HG03025 (cell line): ENCODE measurements at regions not wholly inside any gene's neighbourhood (a gene's known extent, or its start where the extent isn't known, plus 50 kb on each side); places are given as distances from the start of the nearest gene placed in this dataset.
A peak's percentile ranks its signal among the peaks of the same experiment; 100 is the strongest.

ENCODE experiments used
- ATAC-seq: cut with Tn5 transposase; IDR thresholded peaks from one replicate; pipeline ENCODE4 v1.9.1; 2021; ENCODE audit warnings: mild to moderate bottlenecking, moderate library complexity; ENCODE audit not compliant: unreplicated experiment, low FRiP score

DNA sequence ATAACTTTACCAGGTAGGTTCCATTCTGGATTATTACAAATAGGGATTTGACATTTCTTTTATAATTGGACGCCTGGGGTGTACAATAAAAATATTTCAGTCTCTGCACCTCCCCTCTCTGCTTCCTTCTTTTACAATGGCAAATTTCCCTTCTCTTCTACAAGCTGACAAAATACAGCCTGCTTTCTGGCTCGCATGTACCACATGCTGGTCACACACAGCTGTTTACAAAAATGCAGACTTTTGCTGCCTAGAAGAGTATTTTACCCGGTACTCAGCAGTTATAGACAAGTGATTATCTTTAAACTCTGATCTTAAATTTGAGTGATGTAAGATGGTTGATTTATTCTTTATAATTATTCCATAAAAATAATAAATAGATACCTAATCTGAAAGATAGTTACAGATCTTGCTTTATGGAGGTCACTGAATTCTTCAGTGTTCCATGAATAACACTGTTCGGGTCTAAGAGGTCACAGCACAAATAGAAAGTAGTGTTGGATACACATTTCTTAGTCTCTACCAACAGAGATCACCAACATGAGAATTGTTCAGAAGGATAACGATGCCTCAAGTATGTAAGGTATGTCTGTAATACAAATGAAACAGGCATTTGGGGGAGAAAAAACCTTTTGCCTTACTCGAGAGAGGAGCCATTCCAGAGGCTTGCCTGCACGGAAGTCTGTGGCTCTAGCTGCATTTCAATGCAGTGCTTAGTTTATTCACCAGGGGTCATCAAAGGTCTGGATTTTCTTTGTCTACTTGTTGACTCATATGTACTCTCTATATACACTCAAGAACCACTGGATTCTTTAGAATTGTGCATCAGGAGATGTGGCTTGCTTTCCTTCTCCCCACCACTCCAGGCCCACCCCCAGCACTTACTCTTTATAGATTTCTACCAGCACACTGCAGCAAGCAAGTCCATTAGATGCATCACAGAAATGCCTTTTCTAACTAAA lies 206.6 kb upstream of the RFX3 start:
- ATAC-seq, result peak; percentile 87

DNA sequence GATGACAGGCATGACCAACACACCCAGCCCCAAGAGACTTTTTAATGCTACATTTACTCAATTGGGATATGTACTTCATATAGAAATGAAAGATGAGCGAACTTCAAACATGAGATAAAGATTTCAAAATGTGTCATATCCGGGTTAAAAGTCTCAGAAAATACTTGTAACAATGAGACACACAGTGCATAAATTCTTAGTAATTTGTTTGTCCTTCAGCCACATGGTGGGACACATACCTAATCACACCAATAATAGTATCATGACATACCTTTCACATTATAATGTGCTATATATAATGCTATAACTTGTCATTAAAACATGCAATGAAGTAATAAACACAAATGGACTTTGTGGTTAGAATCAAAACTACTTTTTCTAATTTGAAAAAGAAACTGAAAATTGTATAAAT lies 204.7 kb upstream of the RFX3 start:
- ATAC-seq, result peak; percentile 38

DNA sequence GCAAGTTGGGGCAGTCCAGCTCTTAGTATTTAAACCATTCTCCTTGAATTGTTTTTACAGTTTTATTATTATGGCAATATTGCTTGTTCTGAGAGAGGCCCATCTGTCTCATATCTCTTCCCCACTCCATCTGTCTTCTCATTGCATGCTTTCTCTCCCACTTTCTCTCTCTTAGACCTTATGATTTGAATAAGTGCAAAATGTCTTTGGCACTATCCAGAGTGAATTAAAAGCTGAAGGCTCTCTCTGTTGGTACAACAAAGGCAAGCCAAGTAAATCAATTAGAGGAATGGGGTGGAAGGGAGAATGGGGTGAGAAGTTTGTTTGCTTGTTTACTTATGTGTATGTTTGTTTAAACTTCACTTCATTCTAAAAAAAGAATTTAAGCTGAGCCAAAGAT lies 195.3 kb upstream of the RFX3 start:
- no peak for ATAC-seq

DNA sequence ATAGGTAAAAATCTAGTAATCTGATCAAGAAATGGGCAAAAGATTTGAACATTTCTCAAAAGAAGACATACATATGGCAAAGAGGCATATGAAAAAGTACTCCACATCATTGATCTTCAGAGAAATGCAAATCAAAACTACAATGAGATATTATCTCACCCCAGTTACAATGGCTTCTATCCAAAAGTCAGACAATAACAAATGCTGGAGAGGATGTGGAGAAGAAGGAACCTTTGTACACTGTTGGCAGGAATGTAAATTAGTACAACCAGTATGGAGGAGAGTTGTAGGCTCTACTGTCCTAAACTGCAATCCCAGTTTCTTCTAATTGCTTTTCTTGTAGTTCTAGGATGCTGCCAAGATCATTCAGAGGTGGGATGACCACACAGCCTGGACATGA lies 193.5 kb upstream of the RFX3 start:
- no peak for ATAC-seq

DNA sequence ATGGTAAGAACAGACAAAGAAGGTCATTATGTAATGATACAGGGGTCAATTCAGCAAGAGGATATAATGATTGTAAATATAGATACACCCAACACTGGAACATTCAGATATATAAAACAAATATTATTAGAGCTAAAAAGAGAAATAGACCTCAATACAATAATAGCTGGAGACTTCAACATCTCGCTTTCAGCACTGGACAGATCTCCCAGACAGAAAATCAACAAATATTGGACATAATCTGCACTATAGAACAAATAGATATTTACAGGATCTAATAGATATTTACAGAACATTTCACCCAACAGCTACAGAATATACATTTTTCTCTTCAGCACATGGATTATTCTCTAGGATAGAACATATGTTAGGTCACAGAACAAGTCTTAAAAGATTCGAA lies 190.6 kb upstream of the RFX3 start:
- no peak for ATAC-seq

DNA sequence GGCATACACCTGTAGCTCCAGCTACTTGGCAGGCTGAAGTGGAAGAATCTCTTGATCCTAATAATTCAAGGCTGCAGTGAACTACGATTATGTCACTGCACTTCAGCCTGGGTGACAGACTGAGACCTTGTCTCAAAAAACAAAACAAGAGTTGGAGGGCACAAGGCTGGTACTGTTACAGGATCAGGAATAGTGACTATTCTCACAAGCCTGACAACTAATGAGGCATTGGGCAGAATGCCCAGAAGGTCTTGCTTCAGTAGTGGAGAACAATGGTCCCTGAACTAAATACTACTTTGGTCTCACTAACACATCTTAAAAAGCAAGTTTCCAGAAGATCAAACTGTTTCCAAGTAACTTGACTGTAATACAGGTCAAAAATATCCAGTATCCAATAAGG lies 182.9 kb upstream of the RFX3 start:
- ATAC-seq, result no peak

DNA sequence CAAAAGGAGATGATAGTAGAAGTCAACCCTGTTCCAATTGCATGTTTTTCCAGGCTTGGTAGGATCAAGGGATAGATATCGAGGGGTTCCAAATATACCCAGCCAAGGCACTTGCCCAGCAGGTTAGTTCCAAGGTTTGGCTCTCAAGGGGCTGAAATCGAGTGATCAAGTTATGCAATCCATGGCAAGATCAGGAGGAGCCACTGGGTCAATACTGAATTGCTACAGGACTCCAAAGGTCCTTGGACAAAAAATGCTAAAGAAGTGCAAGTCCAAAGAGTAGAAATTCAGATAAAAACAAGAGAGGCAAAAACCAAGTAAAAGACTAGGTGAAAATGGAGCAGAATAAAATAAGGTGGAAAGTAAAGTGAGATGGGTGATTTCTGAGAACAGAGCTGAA lies 179.1 kb upstream of the RFX3 start:
- no peak for ATAC-seq

DNA sequence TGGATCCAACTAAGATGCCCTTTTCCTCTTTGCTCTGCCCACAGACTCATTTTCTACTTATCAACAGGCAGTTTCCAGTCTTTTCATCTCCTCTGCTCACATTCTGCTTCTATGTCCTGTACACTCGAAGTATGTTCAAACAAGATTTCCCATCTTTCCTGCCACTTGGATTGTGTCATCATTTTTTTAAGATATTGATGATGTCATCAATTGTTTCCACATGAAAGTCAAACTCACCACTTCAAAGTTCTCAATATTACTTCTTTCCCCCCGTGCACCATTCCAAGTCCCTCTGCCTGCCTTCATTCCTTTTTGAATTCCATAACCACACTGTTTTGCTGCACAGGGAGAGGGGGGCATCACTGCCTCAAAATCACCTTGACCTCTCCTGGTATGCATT lies 175.0 kb upstream of the RFX3 start:
- no peak for ATAC-seq

DNA sequence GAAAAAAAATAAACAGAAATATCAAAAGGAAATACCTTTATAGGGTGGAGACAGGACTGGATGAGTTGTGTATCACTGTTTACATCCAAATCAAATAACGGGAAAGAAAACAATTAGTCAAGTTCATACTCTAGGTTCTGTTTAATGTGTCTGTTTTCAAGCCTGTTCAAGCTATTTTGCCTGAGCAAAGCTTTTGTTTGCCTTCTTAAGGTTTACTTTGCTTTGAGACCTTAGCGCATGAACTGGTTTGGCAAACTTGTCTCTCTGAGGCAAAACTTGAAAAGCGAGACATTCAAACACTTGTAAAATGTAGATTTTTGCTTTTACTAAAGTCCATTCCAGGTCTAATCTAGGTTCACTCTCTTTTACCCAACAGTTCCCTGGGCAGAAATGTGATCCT lies 174.1 kb upstream of the RFX3 start:
- ATAC-seq, result no peak

DNA sequence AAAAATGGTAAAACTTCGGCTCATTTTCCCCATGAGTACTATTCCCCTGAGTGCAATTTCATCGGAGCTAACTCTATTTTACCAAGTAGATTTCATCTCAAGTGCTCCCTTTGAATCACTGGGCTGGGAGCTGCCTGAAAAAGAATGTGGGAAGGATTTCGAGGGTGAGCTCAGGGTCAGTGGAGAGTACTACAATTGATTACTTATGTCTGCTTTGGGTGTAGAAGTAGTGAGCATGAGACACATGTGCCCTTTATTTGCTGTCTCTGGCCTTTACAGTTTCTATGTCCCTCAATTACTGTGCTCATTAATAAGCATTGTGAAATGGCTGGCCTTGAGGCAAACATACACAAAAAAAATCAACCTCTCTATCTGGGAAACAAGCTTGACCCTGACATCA lies 172.7 kb upstream of the RFX3 start:
- no peak for ATAC-seq

DNA sequence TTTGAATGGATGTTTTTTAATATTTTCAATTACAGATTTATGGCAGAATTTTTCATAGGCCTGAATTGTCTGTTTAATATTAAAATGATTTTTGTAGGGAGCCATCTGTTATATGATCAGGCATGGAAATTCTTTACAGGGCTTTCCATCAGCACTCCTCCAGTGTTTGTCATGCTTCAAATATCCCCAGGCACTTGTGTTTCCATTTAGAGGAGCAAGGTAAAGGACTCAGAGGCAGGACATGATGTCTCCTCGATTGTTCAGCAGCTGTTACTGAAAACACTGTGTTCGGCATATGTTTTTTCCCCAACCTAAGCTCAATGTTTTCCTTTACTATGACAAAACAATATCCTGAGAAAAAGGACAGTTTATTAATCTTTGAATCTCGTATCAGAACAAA lies 172.3 kb upstream of the RFX3 start:
- ATAC-seq, result no peak

DNA sequence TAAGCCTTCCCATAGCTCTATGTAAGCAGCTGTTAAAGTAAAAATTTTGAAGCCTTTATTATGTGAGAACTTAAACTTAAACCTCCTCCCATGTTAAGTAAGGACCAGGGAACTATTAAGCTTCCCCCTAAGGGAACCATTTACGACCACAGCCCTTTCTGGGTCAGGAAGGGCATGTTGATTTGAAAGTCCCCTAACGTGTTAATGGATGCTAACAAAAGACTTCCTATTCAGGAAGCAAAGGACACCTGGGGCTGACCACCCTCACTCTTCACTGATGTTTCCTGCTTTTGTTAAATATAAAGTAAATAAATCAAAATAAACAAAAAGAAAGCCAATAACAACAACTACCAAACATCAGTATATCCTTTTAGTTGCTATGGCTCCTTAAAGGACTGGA lies 170.6 kb upstream of the RFX3 start:
- ATAC-seq, result no peak

DNA sequence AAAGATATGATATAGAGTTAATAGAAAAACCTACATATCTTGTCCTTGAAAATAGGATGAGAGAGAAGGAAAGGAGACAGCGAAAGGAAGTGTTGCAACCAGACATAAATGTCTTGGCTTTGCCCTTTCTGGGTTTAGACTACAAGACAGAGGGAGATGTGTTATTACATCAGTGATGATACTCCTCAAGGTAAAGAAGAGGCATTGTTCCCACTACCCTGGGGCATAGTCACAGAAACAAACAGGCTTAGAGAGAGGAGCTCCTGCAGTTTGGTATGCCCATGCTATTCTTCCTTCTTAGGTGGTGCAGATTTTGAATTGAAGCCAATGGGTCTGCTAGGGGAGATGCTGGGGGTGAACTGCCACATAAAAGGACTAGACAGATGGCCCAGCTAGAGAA lies 166.8 kb upstream of the RFX3 start:
- ATAC-seq, result no peak

DNA sequence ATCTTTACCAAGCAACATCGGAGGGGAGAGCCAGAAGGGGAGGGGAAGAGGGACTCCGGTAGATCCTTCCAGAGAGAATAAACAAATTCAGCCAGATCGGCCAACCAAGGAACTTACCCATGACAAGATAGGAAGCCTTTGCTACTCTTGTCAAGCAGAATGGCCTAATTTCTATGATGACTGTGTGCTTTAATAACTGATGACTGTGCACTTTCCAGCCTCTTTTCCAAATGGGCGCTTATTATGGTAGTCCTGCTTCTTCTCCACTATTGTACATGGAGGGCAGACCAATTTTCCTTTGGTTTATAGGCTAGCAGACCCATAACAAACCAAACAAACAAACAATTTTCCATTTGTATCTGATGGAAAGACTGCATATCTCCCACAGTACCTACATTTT lies 163.8 kb upstream of the RFX3 start:
- no peak for ATAC-seq

DNA sequence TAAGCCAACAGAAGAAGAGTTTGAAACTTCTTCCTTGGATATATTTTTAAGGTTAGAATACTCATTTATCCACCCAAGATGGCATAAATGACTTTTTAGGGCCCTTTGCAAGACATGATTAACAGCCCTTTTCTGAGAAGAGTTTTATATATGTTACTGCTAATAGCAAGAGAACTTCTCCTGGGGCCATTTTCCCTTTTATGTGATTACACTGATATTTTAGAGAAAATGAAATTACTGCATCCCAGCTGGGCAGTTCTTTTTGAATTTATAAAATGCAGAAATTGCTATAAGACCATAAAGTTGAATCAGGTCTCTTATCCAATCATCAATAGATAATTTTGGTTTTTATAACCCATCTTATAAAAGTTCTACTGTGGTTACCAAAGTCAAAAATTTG lies 161.3 kb upstream of the RFX3 start:
- no peak for ATAC-seq

DNA sequence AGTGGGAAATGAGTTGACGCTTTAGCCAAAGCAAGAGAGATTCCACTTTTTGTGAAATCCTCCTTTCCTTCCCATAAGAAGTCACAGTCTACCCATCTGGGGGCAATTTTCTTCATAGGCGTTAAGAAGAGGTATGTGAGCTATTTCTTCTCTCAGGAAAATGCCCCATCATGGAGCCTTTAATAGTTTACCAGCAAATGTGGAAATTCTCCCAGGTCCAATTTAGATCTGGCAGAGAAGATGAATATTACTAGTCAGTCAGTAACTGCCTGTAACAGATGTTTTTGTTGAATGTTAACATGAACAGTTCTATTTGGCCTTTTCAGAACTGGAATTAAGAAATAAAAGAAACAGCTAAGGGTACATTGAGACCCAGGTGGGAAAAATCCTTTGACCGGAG lies 156.4 kb upstream of the RFX3 start:
- no peak for ATAC-seq

DNA sequence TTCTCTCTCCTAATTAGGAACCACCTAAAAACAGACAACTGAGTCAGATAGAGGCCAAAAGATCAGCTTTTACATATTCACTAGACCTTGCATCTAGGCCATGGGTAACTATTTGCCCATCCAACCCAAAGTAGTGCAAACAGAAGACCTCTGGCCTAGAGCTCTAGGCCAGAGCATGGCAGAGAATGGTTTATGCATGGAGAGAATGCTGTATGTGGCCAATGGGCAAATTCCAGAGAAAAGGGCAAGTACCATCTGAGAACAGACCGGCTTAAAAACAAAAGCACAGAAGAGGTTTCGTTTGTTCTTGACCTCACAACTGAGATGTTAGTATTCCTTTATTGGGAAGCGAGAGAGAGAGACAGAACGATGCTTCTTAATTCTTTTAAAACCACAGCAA lies 151.7 kb upstream of the RFX3 start:
- ATAC-seq, result no peak

DNA sequence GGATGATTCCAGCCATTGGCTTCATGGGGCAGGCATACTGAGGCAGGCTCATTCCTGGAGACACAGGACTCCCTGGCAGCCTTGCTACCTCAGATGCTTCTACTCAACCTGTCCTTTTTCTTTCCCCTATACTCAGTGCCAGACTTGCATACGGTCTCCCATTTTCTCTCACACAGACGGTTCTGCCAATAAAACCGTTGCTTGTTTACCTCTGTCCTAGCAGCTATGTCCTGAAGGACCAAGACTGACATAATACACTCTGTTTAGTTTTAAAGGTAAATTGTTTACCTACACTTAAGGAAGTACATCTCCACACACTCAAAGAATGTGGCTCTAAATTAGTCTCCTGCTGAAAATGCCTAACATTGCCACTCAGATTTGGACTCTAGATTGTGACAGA lies 151.0 kb upstream of the RFX3 start:
- no peak for ATAC-seq

DNA sequence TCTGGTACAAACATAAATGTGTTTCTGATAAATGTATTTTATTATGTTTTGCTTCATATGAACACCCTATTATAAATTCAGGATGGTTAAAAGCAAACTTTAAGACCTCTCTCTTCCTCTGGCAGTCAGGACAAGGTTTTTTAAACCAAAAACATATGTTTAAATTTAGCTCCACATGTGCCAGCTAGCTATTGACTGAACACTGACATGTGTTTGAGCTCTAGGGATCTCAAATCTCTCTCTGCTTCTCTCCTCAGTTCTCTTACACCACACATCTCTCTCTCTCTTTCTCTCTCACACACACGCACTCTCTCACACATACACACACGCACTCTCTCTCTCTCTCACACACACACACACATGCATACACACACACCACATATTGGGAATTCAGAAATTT lies 150.1 kb upstream of the RFX3 start:
- ATAC-seq, result no peak

DNA sequence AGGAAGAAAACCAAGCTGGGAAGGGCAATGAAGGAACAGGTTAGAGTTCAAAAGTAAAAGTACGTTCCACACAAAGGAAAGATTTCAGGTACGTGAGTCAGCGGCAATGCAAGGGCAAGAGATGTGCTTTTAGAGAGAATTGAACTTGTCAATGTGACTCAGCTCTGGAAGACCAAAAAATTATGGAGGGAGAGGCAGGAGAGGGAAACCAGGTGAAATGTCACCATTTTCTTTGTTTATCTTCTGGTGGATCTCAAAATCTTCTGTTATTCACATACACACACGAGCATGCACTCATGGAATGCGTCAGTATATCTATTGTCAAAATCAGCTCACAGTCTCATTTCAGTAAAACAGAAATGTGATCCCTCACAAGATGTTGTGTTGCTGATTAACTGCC lies 148.8 kb upstream of the RFX3 start:
- ATAC-seq, result no peak

DNA sequence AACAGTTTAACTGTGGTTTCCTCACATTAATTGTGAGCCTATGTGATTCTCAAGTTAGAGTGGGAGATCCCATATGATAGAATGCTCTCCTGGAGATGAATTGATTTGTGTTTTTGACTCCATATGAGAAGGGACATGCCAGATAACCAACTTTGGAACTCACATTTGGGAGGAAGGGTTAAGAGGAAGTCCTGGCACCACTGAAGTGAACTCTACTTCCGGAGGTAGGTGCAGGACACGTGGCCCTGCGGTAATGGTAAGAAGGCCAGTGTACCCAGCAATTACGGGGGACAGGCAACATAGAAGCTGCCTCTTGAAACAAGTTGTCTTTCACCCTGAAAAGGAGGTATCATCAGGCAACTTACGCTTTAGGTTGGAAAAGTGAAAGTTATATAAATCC lies 146.6 kb upstream of the RFX3 start:
- no peak for ATAC-seq

DNA sequence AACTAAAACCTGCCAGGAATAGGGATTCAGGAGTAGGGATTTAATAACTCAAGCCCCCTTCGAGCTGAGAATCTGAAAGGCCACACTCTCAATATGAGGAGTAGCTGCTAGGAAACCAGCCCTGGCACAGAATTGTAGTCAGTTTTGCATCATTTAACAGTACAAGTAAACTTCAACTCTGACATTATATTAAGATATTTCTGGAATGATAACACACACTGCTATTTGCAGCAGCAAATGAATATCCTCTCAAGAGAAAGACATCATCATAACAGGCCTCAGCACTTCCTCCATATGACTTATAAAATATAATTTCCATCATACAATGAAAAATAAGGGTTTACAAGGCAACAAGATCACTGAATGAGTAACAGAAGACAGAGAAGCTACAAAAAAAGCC lies 138.2 kb upstream of the RFX3 start:
- no peak for ATAC-seq

DNA sequence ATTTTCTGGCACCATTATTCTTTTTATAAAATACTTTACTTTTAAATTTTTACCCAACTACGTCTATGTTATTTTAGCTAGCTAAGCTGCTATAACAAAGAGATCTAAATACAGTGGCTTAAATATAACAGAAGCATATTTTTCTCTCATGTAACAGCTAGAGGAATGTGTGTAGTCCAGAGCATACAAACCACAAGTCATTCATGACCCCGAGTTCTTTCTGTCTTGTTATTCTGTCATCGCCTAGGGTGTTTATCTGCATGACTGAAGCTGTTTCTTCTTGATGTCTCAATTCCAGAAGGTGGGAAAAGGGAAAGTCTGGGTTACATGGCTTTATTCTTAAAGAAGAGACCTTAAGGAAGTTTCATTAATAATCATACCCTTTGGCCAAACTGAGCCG lies 136.9 kb upstream of the RFX3 start:
- ATAC-seq, result no peak
